Femur (tissue), 1 donor: ENCODE measurements at regions not wholly inside any gene's neighbourhood (a gene's known extent, or its start where the extent isn't known, plus 50 kb on each side); places are given as distances from the start of the nearest gene placed in this dataset.

Experiments
- DNase-seq: peaks from one replicate; pipeline ENCODE4 v3.0.0-alpha.2; 2017

- DNase-seq = no peak
These were observed 80.0 kb upstream of the EPHA6 start for GRCh38 chr3:96734273-96735009.

GRCh38 chr3:96748139-96748538 is 66.3 kb upstream of the EPHA6 start:
- no peak for DNase-seq

GRCh38 chr3:96750094-96750767 is 64.2 kb upstream of the EPHA6 start:
- DNase-seq = no peak

GRCh38 chr3:96753124-96753523 is 61.3 kb upstream of the EPHA6 start:
- DNase-seq = no peak

- no peak for DNase-seq
These were observed 60.3 kb upstream of the EPHA6 start for GRCh38 chr3:96754128-96754527.

GRCh38 chr3:96755519-96755918 is 58.9 kb upstream of the EPHA6 start:
- no peak for DNase-seq

GRCh38 chr3:96756516-96756915 is 57.9 kb upstream of the EPHA6 start:
- DNase-seq = no peak

GRCh38 chr3:96760956-96761355 is 53.4 kb upstream of the EPHA6 start:
- no peak for DNase-seq
